IPS DF 6.9 (cell line): ENCODE measurements at regions not wholly inside any gene's neighbourhood (a gene's known extent, or its start where the extent isn't known, plus 50 kb on each side); places are given as distances from the start of the nearest gene placed in this dataset.

Experiments used
- DNase-seq: peaks from one replicate; pipeline ENCODE4 v3.0.0-alpha.2; 2013; ENCODE audit warnings: low read depth, low spot score
- H3K27ac ChIP-seq: one replicate; pipeline ENCODE4 v1.5.1; 2013; ENCODE audit warnings: low read length, control low read depth
- H3K27me3 ChIP-seq: 2 replicates; pipeline ENCODE4 v1.6.1; 2013; ENCODE audit warnings: mild to moderate bottlenecking, low read length; ENCODE audit not compliant: control insufficient read depth, insufficient read depth
- H3K36me3 ChIP-seq: 2 replicates; pipeline ENCODE4 v1.6.1; 2013; ENCODE audit warnings: low read length; ENCODE audit not compliant: control insufficient read depth, insufficient read depth
- H3K4me1 ChIP-seq: 2 replicates; pipeline ENCODE4 v1.6.1; 2013; ENCODE audit warnings: low read length; ENCODE audit not compliant: control insufficient read depth, insufficient read depth
- H3K4me3 ChIP-seq: 2 replicates; pipeline ENCODE4 v1.5.1; 2013; ENCODE audit warnings: mild to moderate bottlenecking, low read length
- H3K9me3 ChIP-seq: 2 replicates; pipeline ENCODE4 v1.6.1; 2013; ENCODE audit warnings: low read length, inconsistent platforms; ENCODE audit not compliant: control insufficient read depth, insufficient read depth
- WGBS: extraction: QIAGEN DNeasy Blood & Tissue Kit; methylation state at CpG from one replicate; pipeline ENCODE4 v1.1.7; 2013; ENCODE audit warnings: mixed read lengths, missing lambda C conversion rate; ENCODE audit not compliant: insufficient read length, insufficient coverage; 5-methylcytosine and 5-hydroxymethylcytosine counted together

- WGBS: no CpG with 5 or more reads among the region's 7 CpGs
- no peak for DNase-seq
- no peak overlapping the region for H3K27ac ChIP-seq
Observed at GRCh38 chr6:10305790-10306415, 109.0 kb downstream of the TFAP2A start.

DNA sequence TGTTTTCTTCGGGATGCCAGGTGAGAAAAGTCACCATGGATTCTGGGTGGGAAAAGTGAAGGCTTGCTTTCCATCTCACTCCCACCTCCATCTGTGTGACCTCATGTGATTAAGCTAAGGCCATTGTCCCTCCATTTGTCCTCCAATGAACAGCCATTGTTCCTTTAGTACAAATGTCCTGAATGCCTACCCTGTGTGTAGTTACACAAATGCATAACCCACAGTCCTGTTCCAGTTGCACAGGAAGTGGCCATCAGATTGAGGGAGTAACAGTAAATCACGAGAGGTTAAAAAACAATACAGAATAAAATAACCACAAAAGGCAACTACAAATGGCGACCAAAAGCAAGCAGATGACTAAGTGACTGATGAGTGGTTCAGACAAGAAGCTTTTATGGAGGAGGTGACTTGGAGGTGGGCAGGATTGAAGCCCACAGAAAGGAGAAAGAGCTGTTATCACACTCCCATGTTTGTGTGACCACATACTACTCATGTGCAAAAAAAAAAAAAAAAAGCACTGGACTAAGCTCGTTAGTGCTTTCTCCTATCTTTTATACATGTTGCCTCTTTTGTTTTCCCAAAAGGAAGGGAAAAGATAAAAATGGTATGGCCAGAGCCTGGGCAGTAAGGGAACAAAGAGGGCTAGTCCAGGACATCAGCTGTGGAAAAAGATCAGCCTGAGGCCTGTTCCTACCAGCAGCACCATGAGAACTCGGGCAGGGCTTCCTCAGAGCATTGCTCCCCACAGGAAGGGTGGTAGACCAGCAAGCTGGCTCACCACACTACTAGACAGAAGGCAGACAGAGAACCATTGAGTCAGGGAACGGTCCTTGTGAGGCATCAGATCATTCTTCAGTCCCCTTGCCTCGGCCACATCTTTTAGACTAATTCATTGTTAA lies 111.0 kb downstream of the TFAP2A start:
- Histone ChIP-seq H3K4me1 (peaks cover 3% of the 10 kb centered on the region), H3K4me3 (no peak overlapping the region), H3K27me3 (no peaks in the 10 kb centered on the region), H3K9me3 (no peaks in the 10 kb centered on the region), H3K27ac (no peak overlapping the region), H3K36me3 (no peaks in the 10 kb centered on the region)
- DNase-seq: no peak
- WGBS: no CpG with 5 or more reads among the region's 7 CpGs

More at GRCh38 chr6:10305790-10306415, 109.0 kb downstream of the TFAP2A start:
- H3K4me3 ChIP-seq: no peak overlapping the region
- no peaks in the 10 kb centered on the region for H3K27me3 ChIP-seq
- no peaks in the 10 kb centered on the region for H3K9me3 ChIP-seq
- no peaks in the 10 kb centered on the region for H3K36me3 ChIP-seq
- H3K4me1 ChIP-seq: peaks cover 8% of the 10 kb centered on the region

GRCh38 chr6:10302566-10303235 lies 112.2 kb downstream of the TFAP2A start:
- H3K27me3 ChIP-seq: no peaks in the 10 kb centered on the region
- no peak overlapping the region for H3K4me3 ChIP-seq
- no peaks in the 10 kb centered on the region for H3K36me3 ChIP-seq
- H3K9me3 ChIP-seq: no peaks in the 10 kb centered on the region
- WGBS: no CpG with 5 or more reads among the region's 6 CpGs
- H3K27ac ChIP-seq: no peak overlapping the region
- DNase-seq: no peak
- H3K4me1 ChIP-seq: peaks cover 3% of the 10 kb centered on the region

GRCh38 chr6:10300071-10300470 lies 114.8 kb downstream of the TFAP2A start:
- no peak for DNase-seq
- no CpG with 5 or more reads among the region's 2 CpGs for WGBS
- H3K36me3 ChIP-seq: no peaks in the 10 kb centered on the region
- no peak overlapping the region for H3K4me3 ChIP-seq
- H3K27ac ChIP-seq: no peak overlapping the region
- no peaks in the 10 kb centered on the region; the same call in 1 of the 2 replicates for H3K4me1 ChIP-seq
- H3K9me3 ChIP-seq: no peaks in the 10 kb centered on the region
- no peaks in the 10 kb centered on the region for H3K27me3 ChIP-seq

DNA sequence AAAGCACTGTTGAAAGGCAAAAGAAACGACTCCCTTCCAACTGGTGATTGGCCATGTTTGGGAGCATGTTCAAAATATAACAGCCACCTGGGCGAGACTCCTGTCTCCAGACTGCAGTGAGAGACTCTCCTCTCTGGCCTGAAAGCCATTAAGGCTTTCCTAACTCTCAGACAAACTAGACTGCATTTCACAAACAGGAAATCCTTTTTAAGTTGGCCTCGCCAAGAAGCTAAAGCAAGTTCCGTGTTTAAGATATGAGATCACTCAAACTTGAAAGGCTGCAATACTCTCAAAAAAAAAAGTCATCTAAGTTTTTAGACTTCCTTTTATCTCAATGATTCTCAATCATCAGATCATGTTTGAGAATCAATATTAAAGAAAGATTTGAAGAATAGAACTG lies 117.0 kb downstream of the TFAP2A start:
- no peak overlapping the region for H3K27ac ChIP-seq
- H3K4me3 ChIP-seq: no peak overlapping the region
- no peaks in the 10 kb centered on the region for H3K36me3 ChIP-seq
- H3K4me1 ChIP-seq: no peaks in the 10 kb centered on the region; the same call in 1 of the 2 replicates
- no peak for DNase-seq
- H3K9me3 ChIP-seq: no peaks in the 10 kb centered on the region
- no peaks in the 10 kb centered on the region for H3K27me3 ChIP-seq
- no CpG with 5 or more reads among the region's 4 CpGs for WGBS

- Histone ChIP-seq H3K9me3 (no peaks in the 10 kb centered on the region), H3K4me1 (no peaks in the 10 kb centered on the region), H3K27me3 (no peaks in the 10 kb centered on the region), H3K36me3 (no peaks in the 10 kb centered on the region), H3K27ac (no peak overlapping the region), H3K4me3 (no peak overlapping the region)
- no peak for DNase-seq
Observed at GRCh38 chr6:10278746-10279145, 136.1 kb downstream of the TFAP2A start.

DNA sequence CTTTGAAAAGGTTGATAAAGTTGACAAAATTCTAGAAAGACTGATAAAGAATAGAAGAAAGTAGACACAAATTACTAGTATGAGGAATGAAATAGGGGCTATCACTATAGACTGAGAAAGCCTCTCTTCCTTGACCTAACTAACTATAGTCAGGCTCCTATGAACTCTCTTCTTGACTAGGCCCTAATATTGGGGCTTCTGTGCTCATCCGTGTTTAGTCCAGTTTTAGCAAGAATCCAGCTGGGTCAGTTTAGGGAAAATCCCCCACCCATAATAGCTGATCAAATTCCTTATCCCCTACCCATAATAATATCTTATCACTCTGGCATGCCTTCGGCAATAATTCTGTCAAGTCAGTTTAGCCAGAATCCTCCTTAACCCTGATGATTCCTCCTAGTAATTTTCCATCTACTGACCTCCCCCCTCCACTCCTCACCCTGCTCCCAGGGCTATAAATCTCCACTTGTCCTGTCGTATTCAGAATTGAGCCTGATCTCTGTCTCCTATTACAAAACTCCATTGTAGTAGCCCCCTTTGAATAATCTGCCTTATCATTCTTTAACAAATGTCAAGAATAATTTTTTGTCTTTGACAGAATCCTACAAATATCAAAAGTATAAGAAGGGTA lies 138.1 kb downstream of the TFAP2A start:
- H3K27me3 ChIP-seq: no peaks in the 10 kb centered on the region
- no peaks in the 10 kb centered on the region for H3K36me3 ChIP-seq
- no peaks in the 10 kb centered on the region for H3K4me1 ChIP-seq
- H3K4me3 ChIP-seq: no peak overlapping the region
- WGBS: no CpG with 5 or more reads among the region's 3 CpGs
- no peak overlapping the region for H3K27ac ChIP-seq
- no peaks in the 10 kb centered on the region for H3K9me3 ChIP-seq
- no peak for DNase-seq

GRCh38 chr6:10276106-10276505 lies 138.8 kb downstream of the TFAP2A start:
- H3K36me3 ChIP-seq: no peaks in the 10 kb centered on the region
- no peak overlapping the region for H3K4me3 ChIP-seq
- H3K27me3 ChIP-seq: no peaks in the 10 kb centered on the region
- H3K27ac ChIP-seq: no peak overlapping the region
- no CpG with 5 or more reads among the region's 2 CpGs for WGBS
- no peaks in the 10 kb centered on the region for H3K4me1 ChIP-seq
- no peak for DNase-seq
- no peaks in the 10 kb centered on the region for H3K9me3 ChIP-seq

GRCh38 chr6:10272591-10272990 lies 142.3 kb downstream of the TFAP2A start:
- H3K9me3 ChIP-seq: no peaks in the 10 kb centered on the region
- no peak overlapping the region for H3K27ac ChIP-seq
- H3K4me1 ChIP-seq: peaks cover 8% of the 10 kb centered on the region
- H3K4me3 ChIP-seq: no peak overlapping the region
- no peak for DNase-seq
- WGBS: no CpG with 5 or more reads among the region's 2 CpGs
- H3K36me3 ChIP-seq: no peaks in the 10 kb centered on the region
- H3K27me3 ChIP-seq: no peaks in the 10 kb centered on the region

GRCh38 chr6:10271982-10272381 lies 142.9 kb downstream of the TFAP2A start:
- DNase-seq: no peak
- Histone ChIP-seq H3K4me1 (peaks cover 8% of the 10 kb centered on the region), H3K4me3 (no peak overlapping the region), H3K36me3 (no peaks in the 10 kb centered on the region), H3K9me3 (no peaks in the 10 kb centered on the region), H3K27me3 (no peaks in the 10 kb centered on the region), H3K27ac (no peak overlapping the region)
- no CpG with 5 or more reads among the region's 1 CpG for WGBS
